Stimulated activated CD4-positive, alpha-beta T cell treated with anti-CD3 and anti-CD28 coated beads, Interleukin-4, amount 100 ng/mL, for 4 hours (primary cell): ENCODE measurements at regions not wholly inside any gene's neighbourhood (a gene's known extent, or its start where the extent isn't known, plus 50 kb on each side); places are given as distances from the start of the nearest gene placed in this dataset.

Experiments used
- DNase-seq, 2 experiments: peaks; one replicate each; pipeline ENCODE4 v3.0.0-alpha.2; 2020

- no peak for DNase-seq
Observed at GRCh38 chr3:22236490-22237270, 485.7 kb upstream of the ZNF385D start.

GRCh38 chr3:22239011-22239410 is 488.0 kb upstream of the ZNF385D start:
- no peak for DNase-seq

GRCh38 chr3:22241110-22241509 is 490.1 kb upstream of the ZNF385D start:
- no peak for DNase-seq

GRCh38 chr3:22244761-22245521 is 493.9 kb upstream of the ZNF385D start:
- no peak for DNase-seq

GRCh38 chr3:22245811-22246583 is 495.0 kb upstream of the ZNF385D start:
- no peak for DNase-seq

GRCh38 chr3:22249658-22250057 is 498.6 kb upstream of the ZNF385D start:
- no peak for DNase-seq

- DNase-seq = no peak
Observed at GRCh38 chr3:22257252-22257651, 506.2 kb upstream of the ZNF385D start.

GRCh38 chr3:22262386-22262785 is 511.4 kb upstream of the ZNF385D start:
- DNase-seq = no peak

- DNase-seq = no peak
Observed at GRCh38 chr3:22263042-22263441, 512.0 kb upstream of the ZNF385D start.

GRCh38 chr3:22265403-22265802 is 514.4 kb upstream of the ZNF385D start:
- DNase-seq = no peak

- DNase-seq = no peak
Observed at GRCh38 chr3:22269831-22270230, 518.8 kb upstream of the ZNF385D start.

- no peak for DNase-seq
Observed at GRCh38 chr3:22276351-22276750, 525.3 kb upstream of the ZNF385D start.

GRCh38 chr3:22284559-22284958 is 533.5 kb upstream of the ZNF385D start:
- DNase-seq = no peak

GRCh38 chr3:22288756-22289155 is 537.7 kb upstream of the ZNF385D start:
- DNase-seq = no peak

GRCh38 chr3:22292681-22293080 is 541.7 kb upstream of the ZNF385D start:
- no peak for DNase-seq

- no peak for DNase-seq
Observed at GRCh38 chr3:22296601-22297000, 545.6 kb upstream of the ZNF385D start.

GRCh38 chr3:22297436-22297835 is 546.4 kb upstream of the ZNF385D start:
- DNase-seq = no peak

- no peak for DNase-seq
Observed at GRCh38 chr3:22306454-22306853, 555.4 kb upstream of the ZNF385D start.

GRCh38 chr3:22308871-22309270 is 557.9 kb upstream of the ZNF385D start:
- no peak for DNase-seq

- DNase-seq = no peak
Observed at GRCh38 chr3:22315925-22316324, 564.9 kb upstream of the ZNF385D start.

GRCh38 chr3:22318325-22318724 is 567.3 kb upstream of the ZNF385D start:
- DNase-seq = no peak

GRCh38 chr3:22319446-22319845 is 568.4 kb upstream of the ZNF385D start:
- DNase-seq = no peak

GRCh38 chr3:22322861-22323260 is 571.9 kb upstream of the ZNF385D start:
- no peak for DNase-seq

GRCh38 chr3:22326305-22326704 is 575.3 kb upstream of the ZNF385D start:
- DNase-seq = no peak
